Brain microvascular endothelial cell (primary cell): ENCODE measurements at regions not wholly inside any gene's neighbourhood (a gene's known extent, or its start where the extent isn't known, plus 50 kb on each side); places are given as distances from the start of the nearest gene placed in this dataset.
"Not testable (repeated sequence)": the region's sequence is repeated elsewhere in the genome, so short reads cannot be mapped to it uniquely, and the experiment has no call there.

Experiments used
- DNase-seq: peaks from one replicate; pipeline ENCODE4 v3.0.0-alpha.2; 2020
- H3K27ac ChIP-seq: fragments of 250-450 bp; sonication (Bioruptor Pico); 2 replicates; pipeline ENCODE4 v1.5.1; 2020; ENCODE audit warnings: mild to moderate bottlenecking, moderate library complexity
- H3K27me3 ChIP-seq: fragments of 250-450 bp; sonication (Bioruptor Pico); replicated peaks from 2 replicates; pipeline ENCODE4 v1.5.1; 2020; ENCODE audit warnings: mild to moderate bottlenecking
- H3K36me3 ChIP-seq: fragments of 250-450 bp; sonication (Bioruptor Pico); replicated peaks from 2 replicates; pipeline ENCODE4 v1.5.1; 2020; ENCODE audit warnings: mild to moderate bottlenecking
- H3K4me3 ChIP-seq: 2 replicates; pipeline ENCODE4 v1.5.1; 2011; ENCODE audit warnings: low read depth, mild to moderate bottlenecking, control low read depth, low read length, moderate library complexity
- CTCF ChIP-seq: IDR thresholded peaks from 2 replicates; pipeline ENCODE4 v1.5.1; 2011; ENCODE audit warnings: low read depth, mild to moderate bottlenecking, moderate library complexity, low read length, control low read depth, inconsistent platforms; ENCODE audit errors: missing control alignments
- in situ Hi-C: cut with HindIII; loops from 2 replicates; pipeline ENCODE4 v1.10.0; 2017; ENCODE audit warnings: low sequenced_read_pairs, low pct_ligation_motif_present

DNA sequence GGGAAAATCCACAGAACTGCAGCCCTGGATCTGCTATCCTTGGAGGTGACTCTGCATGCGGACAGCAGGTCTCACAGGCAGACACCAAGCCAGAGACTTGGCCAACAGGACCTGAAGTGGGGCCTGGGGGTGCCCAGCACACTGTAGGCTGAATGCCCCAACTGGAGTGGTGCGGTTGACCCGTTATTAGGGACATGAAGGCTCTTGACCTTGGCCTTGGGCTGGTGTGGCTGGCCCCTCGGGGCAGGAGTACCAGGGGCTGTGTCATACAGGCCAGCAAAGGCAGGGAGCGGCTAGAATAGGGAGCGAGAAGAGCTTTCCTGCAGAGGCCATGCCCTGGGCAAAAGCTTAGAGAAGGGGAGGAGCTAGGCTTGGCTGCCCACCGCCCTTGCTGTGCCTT, 153.2 kb upstream of the MVB12B start:
- in situ Hi-C loops: no loop called here
- TF ChIP-seq CTCF: no peak
- Histone ChIP-seq H3K27ac (no peak overlapping the region), H3K36me3 (no peaks in the 10 kb centered on the region), H3K27me3 (no peaks in the 10 kb centered on the region), H3K4me3 (no peak overlapping the region)
- DNase-seq: no peak

DNA sequence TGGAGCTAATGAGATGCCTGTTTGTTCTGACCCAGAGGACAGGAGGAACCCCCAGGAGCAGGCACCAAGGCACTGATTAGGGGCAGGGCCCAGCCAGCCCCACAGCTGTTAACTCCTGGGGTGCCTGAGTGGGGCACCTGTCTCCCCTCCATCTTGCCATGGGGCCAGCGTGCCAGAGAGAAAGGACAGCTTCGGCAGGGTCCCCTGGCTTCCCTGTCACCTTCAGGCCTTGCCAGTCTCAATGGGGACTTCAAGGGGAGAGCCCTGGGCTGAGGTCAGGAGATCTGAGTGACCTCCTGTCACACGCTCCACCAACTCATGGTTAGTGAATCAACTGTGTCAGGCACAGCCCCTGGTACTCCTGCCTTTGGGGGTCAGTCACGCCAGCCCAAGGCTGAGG, 152.7 kb upstream of the MVB12B start:
- in situ Hi-C loops: no loop called here
- no peak for TF ChIP-seq CTCF

GRCh38 chr9:126183266-126183665, 143.4 kb upstream of the MVB12B start:
- in situ Hi-C loops: no loop called here
- H3K27me3 ChIP-seq: peaks cover 2% of the 10 kb centered on the region
- no peak overlapping the region for H3K4me3 ChIP-seq
- TF ChIP-seq CTCF: no peak
- DNase-seq: no peak
- no peak overlapping the region for H3K27ac ChIP-seq
- no peaks in the 10 kb centered on the region for H3K36me3 ChIP-seq

More for the DNA sequence above, 152.7 kb upstream of the MVB12B start:
- H3K4me3 ChIP-seq: no peak overlapping the region
- no peaks in the 10 kb centered on the region for H3K36me3 ChIP-seq
- H3K27ac ChIP-seq: no peak overlapping the region
- H3K27me3 ChIP-seq: no peaks in the 10 kb centered on the region
- DNase-seq: no peak

- DNase-seq, H3K36me3 ChIP-seq, H3K27ac ChIP-seq, H3K4me3 ChIP-seq, in situ Hi-C loops, H3K27me3 ChIP-seq: not testable (repeated sequence)
These were observed 135.6 kb upstream of the MVB12B start for GRCh38 chr9:126190994-126191393.

DNA sequence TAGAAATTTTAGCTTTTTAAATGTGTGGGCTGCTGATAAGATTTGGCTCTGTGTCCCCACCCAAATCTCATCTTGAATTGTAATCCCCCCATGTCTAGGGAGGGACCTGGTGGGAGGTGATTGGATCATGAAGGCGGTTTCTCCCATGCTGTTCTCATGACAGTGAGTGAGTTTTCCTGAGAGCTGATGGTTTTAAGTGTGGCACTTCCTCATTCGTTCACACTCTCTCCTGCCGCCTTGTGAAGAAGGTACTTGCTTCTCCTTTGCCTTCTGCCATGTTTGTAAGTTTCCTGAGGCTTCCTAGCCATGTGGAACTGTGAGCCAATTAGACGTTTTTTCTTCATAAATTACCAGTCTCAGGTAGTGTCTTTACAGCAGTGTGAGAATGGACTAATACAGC, 127.8 kb upstream of the MVB12B start:
- Histone ChIP-seq H3K36me3 (no peaks in the 10 kb centered on the region), H3K27me3 (no peaks in the 10 kb centered on the region), H3K27ac (no peak overlapping the region), H3K4me3 (no peak overlapping the region)
- TF ChIP-seq CTCF: no peak
- in situ Hi-C loops: no loop called here
- DNase-seq: no peak

DNA sequence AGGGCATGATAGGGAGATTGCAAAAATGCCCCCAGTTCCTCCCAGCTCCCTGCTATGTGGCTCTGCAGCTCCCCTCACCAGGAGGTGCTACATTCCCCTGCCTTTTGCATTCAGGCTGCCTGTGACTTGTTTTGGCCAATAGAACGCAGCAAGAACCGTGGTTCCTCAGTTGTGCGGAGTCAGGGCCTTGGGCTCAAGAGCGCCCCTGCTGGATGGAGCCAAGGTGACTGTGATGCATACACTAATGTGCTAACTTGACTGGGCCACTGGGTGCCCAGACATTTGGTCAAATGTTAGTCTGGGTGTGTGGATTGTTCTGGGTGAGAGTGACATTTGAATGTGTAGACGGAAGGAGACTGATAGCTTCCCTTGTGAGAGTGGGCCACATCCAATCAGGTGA, 123.3 kb upstream of the MVB12B start:
- Histone ChIP-seq H3K36me3 (no peaks in the 10 kb centered on the region), H3K27ac (no peak overlapping the region), H3K4me3 (no peak overlapping the region), H3K27me3 (peaks cover 2% of the 10 kb centered on the region)
- no peak for DNase-seq
- TF ChIP-seq CTCF: peak; percentile 38
- in situ Hi-C loops: no loop called here
